WERI-Rb-1 (cell line): ENCODE measurements at regions not wholly inside any gene's neighbourhood (a gene's known extent, or its start where the extent isn't known, plus 50 kb on each side); places are given as distances from the start of the nearest gene placed in this dataset.

Source experiments
- DNase-seq: peaks from one replicate; pipeline ENCODE4 v3.0.0-alpha.2; 2020
- H3K27ac ChIP-seq: fragments of 250-450 bp; sonication (Bioruptor Pico); 2 replicates; pipeline ENCODE4 v1.5.1; 2020; ENCODE audit warnings: mild to moderate bottlenecking, moderate library complexity
- H3K27me3 ChIP-seq: fragments of 250-450 bp; sonication (Bioruptor Pico); 2 replicates; pipeline ENCODE4 v1.5.1; 2021; ENCODE audit warnings: mild to moderate bottlenecking, low read depth, moderate library complexity; ENCODE audit not compliant: insufficient read depth, severe bottlenecking
- H3K36me3 ChIP-seq: fragments of 250-450 bp; sonication (Bioruptor Pico); 2 replicates; pipeline ENCODE4 v1.5.1; 2020; ENCODE audit warnings: mild to moderate bottlenecking, moderate library complexity
- H3K4me3 ChIP-seq: 2 replicates; pipeline ENCODE4 v1.5.1; 2011; ENCODE audit warnings: low read depth, mild to moderate bottlenecking, control low read depth, low read length
- H3K9me3 ChIP-seq: fragments of 250-450 bp; sonication (Bioruptor Pico); 2 replicates; pipeline ENCODE4 v1.5.1; 2021; ENCODE audit warnings: mild to moderate bottlenecking, moderate library complexity; ENCODE audit not compliant: severe bottlenecking
- TF ChIP-seq, protein P1 (sequence below): IDR thresholded peaks from 2 replicates; pipeline ENCODE4 v1.5.1; 2011; ENCODE audit warnings: low read depth, mild to moderate bottlenecking, control low read depth, inconsistent platforms, low read length

DNA sequence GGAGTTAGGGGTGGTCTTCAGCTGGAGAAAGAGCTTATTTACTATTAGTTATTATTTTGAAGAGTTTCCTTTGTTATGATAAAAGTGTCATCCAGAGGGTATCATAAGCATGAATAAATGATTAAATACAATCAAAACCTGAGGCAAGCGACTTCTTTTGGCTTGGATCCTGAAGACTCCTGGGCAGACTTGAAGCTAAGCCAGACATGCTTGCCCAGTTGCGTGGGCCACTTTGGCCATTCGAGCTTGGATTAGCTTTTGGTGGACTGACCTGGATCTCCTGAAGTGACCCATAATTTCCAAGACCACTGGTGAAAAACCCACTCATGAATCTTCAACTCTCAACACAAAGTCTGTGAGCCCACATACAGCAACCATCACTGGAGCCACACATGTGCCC lies 335.8 kb downstream of the NR2F1-AS1 start:
- no peak for DNase-seq
- Histone ChIP-seq H3K27me3 (no peaks in the 10 kb centered on the region), H3K36me3 (no peaks in the 10 kb centered on the region), H3K9me3 (no peaks in the 10 kb centered on the region), H3K27ac (no peak overlapping the region), H3K4me3 (no peak overlapping the region)
- TF ChIP-seq, protein P1, sequence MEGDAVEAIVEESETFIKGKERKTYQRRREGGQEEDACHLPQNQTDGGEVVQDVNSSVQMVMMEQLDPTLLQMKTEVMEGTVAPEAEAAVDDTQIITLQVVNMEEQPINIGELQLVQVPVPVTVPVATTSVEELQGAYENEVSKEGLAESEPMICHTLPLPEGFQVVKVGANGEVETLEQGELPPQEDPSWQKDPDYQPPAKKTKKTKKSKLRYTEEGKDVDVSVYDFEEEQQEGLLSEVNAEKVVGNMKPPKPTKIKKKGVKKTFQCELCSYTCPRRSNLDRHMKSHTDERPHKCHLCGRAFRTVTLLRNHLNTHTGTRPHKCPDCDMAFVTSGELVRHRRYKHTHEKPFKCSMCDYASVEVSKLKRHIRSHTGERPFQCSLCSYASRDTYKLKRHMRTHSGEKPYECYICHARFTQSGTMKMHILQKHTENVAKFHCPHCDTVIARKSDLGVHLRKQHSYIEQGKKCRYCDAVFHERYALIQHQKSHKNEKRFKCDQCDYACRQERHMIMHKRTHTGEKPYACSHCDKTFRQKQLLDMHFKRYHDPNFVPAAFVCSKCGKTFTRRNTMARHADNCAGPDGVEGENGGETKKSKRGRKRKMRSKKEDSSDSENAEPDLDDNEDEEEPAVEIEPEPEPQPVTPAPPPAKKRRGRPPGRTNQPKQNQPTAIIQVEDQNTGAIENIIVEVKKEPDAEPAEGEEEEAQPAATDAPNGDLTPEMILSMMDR = no peak

GRCh38 chr5:93243481-93243880 lies 337.5 kb downstream of the NR2F1-AS1 start:
- H3K27me3 ChIP-seq = no peaks in the 10 kb centered on the region
- TF ChIP-seq, protein P1 = no peak
- no peak overlapping the region for H3K4me3 ChIP-seq
- H3K9me3 ChIP-seq = no peaks in the 10 kb centered on the region
- no peak overlapping the region for H3K27ac ChIP-seq
- H3K36me3 ChIP-seq = no peaks in the 10 kb centered on the region
- DNase-seq = no peak

- TF ChIP-seq, protein P1 = no peak
- Histone ChIP-seq H3K27me3 (no peaks in the 10 kb centered on the region), H3K4me3 (no peak overlapping the region)
Measured at GRCh38 chr5:93240228-93240834, 340.7 kb downstream of the NR2F1-AS1 start.

DNA sequence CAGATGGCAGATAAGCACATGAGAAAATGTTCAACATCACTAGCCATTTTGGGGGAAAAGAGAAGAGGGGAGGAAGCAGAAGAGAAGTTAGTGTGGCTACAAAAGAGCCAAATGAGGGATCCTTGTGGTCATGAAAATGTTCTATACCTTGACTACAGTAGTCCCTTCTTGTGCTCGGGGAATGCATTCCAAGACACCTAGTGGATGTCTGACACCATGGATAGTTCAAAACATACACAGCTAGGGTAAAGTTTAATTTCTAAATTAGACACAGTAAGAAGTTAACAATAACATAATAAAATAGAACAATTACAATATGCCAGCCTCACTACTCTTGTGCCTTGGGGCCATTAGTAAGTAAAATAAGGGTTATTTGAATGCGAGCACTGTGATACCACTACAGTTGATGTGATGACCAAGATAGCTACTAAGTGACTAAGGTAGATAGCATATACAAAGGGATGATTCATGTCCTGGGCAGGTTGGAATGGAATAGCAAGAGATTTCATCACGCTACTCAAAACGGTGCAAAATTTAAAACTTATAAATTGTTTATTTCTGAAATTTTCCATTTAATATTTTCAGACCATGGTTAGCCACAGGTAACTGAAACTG lies 344.1 kb downstream of the NR2F1-AS1 start:
- H3K4me3 ChIP-seq = no peak overlapping the region
- TF ChIP-seq, protein P1 = no peak
- no peak for DNase-seq
- H3K27ac ChIP-seq = no peak overlapping the region
- H3K36me3 ChIP-seq = no peaks in the 10 kb centered on the region
- no peaks in the 10 kb centered on the region for H3K9me3 ChIP-seq
- H3K27me3 ChIP-seq = no peaks in the 10 kb centered on the region

More at GRCh38 chr5:93240228-93240834, 340.7 kb downstream of the NR2F1-AS1 start:
- Histone ChIP-seq H3K36me3 (no peaks in the 10 kb centered on the region), H3K9me3 (no peaks in the 10 kb centered on the region), H3K27ac (no peak overlapping the region)
- no peak for DNase-seq

DNA sequence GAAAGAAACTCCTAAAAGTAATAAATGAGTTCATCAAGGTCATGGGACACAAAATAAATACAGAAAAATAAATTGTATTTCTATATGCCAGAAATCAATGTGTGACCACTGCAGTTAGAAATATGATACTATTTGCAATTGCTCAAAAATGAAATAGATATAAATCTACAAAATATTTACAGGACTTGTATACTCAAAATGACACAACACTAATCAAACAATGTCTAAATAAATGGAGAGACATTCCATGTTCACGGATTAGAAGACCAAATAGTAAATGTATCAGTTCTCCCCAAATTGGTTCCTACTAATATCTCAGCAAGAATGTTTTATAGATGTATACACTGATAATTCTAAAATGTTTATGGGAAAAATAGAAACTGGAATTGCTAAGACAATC lies 345.3 kb downstream of the NR2F1-AS1 start:
- Histone ChIP-seq H3K27me3 (no peaks in the 10 kb centered on the region), H3K9me3 (no peaks in the 10 kb centered on the region), H3K36me3 (no peaks in the 10 kb centered on the region), H3K4me3 (no peak overlapping the region), H3K27ac (no peak overlapping the region)
- DNase-seq = no peak
- TF ChIP-seq, protein P1 = no peak
